ENCODE measurements at regions not wholly inside any gene's neighbourhood (a gene's known extent, or its start where the extent isn't known, plus 50 kb on each side); places are given as distances from the start of the nearest gene placed in this dataset.

DNA sequence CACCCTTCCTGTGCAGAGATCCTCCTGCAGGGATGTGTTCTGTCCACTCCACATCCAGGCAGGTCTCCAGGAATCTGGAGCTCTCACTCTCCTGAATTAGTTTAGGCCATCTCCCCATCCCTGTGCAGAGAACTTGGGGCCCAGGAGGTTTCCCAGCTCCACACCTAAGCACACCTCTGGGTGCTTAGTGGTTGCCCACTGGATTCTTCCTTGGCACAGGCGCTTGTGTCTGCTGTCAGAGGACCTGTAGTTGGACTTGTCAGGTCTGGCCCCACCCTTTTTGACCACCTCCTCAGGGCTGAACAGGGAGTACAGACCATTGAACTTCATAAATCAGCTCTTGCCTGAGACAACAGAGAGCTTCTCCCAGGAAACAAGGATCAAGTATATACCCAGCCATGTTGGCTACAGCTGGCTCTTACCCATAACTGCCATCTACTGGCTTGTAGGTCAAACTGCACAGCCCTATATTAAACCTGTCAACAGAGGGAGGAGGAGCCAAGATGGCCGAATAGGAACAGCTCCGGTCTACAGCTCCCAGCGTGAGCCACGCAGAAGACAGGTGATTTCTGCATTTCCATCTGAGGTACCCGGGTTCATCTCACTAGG lies 275.5 kb downstream of the PPARGC1A start:
- Histone ChIP-seq H3K79me2 (ENCODE audit: low read length) (no peaks in the 10 kb centered on the region), H4K20me1 (ENCODE audit: low read length) (no peaks in the 10 kb centered on the region), H3K9ac (ENCODE audit: low read length) (no peak overlapping the region), H3K4me2 (ENCODE audit: low read length) (no peak overlapping the region), H3K4me3 (ENCODE audit: low read length) (no peak overlapping the region), H3K4me1 (ENCODE audit: insufficient read depth, low read length) (no peaks in the 10 kb centered on the region), H3F3A (ENCODE audit: low read length, unreplicated experiment) (no peaks in the 10 kb centered on the region), H3K9me2 (replicated peaks; ENCODE audit: low read length) (no peaks in the 10 kb centered on the region), H3K27me3 (ENCODE audit: low read length) (no peaks in the 10 kb centered on the region; the same call in 1 of the 2 replicates), H3K27ac (ENCODE audit: low read length) (no peak overlapping the region), H3K9me3 (ENCODE audit: low read length) (no peaks in the 10 kb centered on the region), H2AFZ (ENCODE audit: low read length) (no peak overlapping the region), H3K36me3 (ENCODE audit: low read depth, low read length) (no peaks in the 10 kb centered on the region)
- no TSS peak for BruUV-seq (replicated peaks)
- intact Hi-C loops (cut with micrococcal nuclease), result no loop called here
- ATAC-seq (peak; percentile 24; the same call in 1 of the 2 replicates), DNase-seq (peak; percentile 43)
- ChIA-PET CTCF (no interaction called here), POLR2A (ENCODE audit: unreplicated experiment) (no interaction called here)
- no peak for TF ChIP-seq EZH2phosphoT487 (IDR thresholded peaks at IDR 0.05; ENCODE audit: borderline replicate concordance, low read length)
- no peak for TF ChIP-seq EZH2 (IDR thresholded peaks at IDR 0.05; ENCODE audit: low read length, unreplicated experiment)
- TF ChIP-seq, protein P1, sequence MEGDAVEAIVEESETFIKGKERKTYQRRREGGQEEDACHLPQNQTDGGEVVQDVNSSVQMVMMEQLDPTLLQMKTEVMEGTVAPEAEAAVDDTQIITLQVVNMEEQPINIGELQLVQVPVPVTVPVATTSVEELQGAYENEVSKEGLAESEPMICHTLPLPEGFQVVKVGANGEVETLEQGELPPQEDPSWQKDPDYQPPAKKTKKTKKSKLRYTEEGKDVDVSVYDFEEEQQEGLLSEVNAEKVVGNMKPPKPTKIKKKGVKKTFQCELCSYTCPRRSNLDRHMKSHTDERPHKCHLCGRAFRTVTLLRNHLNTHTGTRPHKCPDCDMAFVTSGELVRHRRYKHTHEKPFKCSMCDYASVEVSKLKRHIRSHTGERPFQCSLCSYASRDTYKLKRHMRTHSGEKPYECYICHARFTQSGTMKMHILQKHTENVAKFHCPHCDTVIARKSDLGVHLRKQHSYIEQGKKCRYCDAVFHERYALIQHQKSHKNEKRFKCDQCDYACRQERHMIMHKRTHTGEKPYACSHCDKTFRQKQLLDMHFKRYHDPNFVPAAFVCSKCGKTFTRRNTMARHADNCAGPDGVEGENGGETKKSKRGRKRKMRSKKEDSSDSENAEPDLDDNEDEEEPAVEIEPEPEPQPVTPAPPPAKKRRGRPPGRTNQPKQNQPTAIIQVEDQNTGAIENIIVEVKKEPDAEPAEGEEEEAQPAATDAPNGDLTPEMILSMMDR (conservative IDR thresholded peaks at IDR 0.05; ENCODE audit: low read depth, low read length), result peak; percentile 36

DNA sequence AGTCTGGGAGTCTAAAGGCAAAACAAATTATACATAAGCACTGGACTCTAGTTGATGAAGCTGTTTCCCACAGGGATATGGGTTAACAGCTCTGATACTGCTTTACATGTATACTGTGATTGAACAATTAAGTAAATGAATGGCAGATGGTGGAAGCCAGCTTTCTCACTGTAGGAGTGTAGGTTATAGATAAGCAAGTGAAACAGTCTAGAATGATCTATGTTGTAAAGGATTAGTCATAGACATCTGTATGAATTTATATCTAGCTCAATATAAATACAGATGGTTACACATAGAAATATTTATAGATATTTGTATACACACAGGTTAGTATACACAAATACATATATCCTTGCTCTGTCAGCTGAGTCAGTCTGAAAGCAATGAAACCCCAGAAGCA lies 276.1 kb downstream of the PPARGC1A start:
- no peak overlapping the region for H3K27ac ChIP-seq (ENCODE audit: low read length)
- no TSS peak for BruUV-seq (replicated peaks)
- H2AFZ ChIP-seq (ENCODE audit: low read length), result no peak overlapping the region
- no peaks in the 10 kb centered on the region for H3K36me3 ChIP-seq (ENCODE audit: low read depth, low read length)
- ChIA-PET CTCF (no interaction called here), POLR2A (ENCODE audit: unreplicated experiment) (no interaction called here)
- DNase-seq (no peak), ATAC-seq (no peak)
- intact Hi-C loops (cut with micrococcal nuclease), result no loop called here
- H3K27me3 ChIP-seq (ENCODE audit: low read length), result no peaks in the 10 kb centered on the region; the same call in 1 of the 2 replicates
- no peak overlapping the region for H3K4me3 ChIP-seq (ENCODE audit: low read length)
- no peaks in the 10 kb centered on the region for H3K79me2 ChIP-seq (ENCODE audit: low read length)
- H3F3A ChIP-seq (ENCODE audit: low read length, unreplicated experiment), result no peaks in the 10 kb centered on the region
- no peak overlapping the region for H3K4me2 ChIP-seq (ENCODE audit: low read length)
- H3K9me3 ChIP-seq (ENCODE audit: low read length), result no peaks in the 10 kb centered on the region
- no peaks in the 10 kb centered on the region for H3K9me2 ChIP-seq (replicated peaks; ENCODE audit: low read length)
- no peaks in the 10 kb centered on the region for H3K4me1 ChIP-seq (ENCODE audit: insufficient read depth, low read length)
- H3K9ac ChIP-seq (ENCODE audit: low read length), result no peak overlapping the region
- no peak for TF ChIP-seq EZH2phosphoT487 (IDR thresholded peaks at IDR 0.05; ENCODE audit: borderline replicate concordance, low read length)
- TF ChIP-seq, protein P1 (conservative IDR thresholded peaks at IDR 0.05; ENCODE audit: low read depth, low read length), result no peak
- TF ChIP-seq EZH2 (IDR thresholded peaks at IDR 0.05; ENCODE audit: low read length, unreplicated experiment), result no peak
- H4K20me1 ChIP-seq (ENCODE audit: low read length), result no peaks in the 10 kb centered on the region

DNA sequence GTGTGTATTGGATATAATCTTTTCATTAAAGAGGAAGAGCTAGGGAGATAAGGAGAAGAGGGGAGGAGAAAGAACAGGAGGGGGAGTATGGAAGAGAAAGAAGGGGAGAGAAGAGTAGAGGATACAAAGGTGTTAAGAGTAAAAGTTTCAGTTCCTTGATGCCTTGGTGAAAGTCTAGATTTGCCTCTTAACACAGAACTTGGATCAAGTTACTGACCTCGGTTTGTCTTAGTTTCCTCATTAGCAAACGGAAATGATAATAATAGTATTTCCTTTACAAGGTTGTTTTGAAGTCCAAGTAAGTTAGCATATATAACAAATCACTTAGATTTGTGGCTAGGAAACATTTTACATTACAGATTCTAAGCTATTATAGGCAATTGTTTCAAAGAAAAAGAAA lies 287.1 kb downstream of the PPARGC1A start:
- intact Hi-C loops (cut with micrococcal nuclease), result no loop called here
- Histone ChIP-seq H3K4me2 (ENCODE audit: low read length) (no peak overlapping the region), H3K27me3 (ENCODE audit: low read length) (peaks cover 8% of the 10 kb centered on the region; the same call in 1 of the 2 replicates), H3K4me1 (ENCODE audit: insufficient read depth, low read length) (no peaks in the 10 kb centered on the region), H3K9ac (ENCODE audit: low read length) (no peak overlapping the region), H3F3A (ENCODE audit: low read length, unreplicated experiment) (no peaks in the 10 kb centered on the region), H3K4me3 (ENCODE audit: low read length) (no peak overlapping the region), H3K9me3 (ENCODE audit: low read length) (no peaks in the 10 kb centered on the region), H3K36me3 (ENCODE audit: low read depth, low read length) (no peaks in the 10 kb centered on the region), H4K20me1 (ENCODE audit: low read length) (no peaks in the 10 kb centered on the region), H3K79me2 (ENCODE audit: low read length) (no peaks in the 10 kb centered on the region), H2AFZ (ENCODE audit: low read length) (no peak overlapping the region), H3K27ac (ENCODE audit: low read length) (no peak overlapping the region), H3K9me2 (replicated peaks; ENCODE audit: low read length) (no peaks in the 10 kb centered on the region)
- CTCF ChIA-PET, result no interaction called here
- no TSS peak for BruUV-seq (replicated peaks)
- TF ChIP-seq, protein P1 (conservative IDR thresholded peaks at IDR 0.05; ENCODE audit: low read depth, low read length), result no peak
- TF ChIP-seq EZH2 (IDR thresholded peaks at IDR 0.05; ENCODE audit: low read length, unreplicated experiment), result no peak
- TF ChIP-seq EZH2phosphoT487 (IDR thresholded peaks at IDR 0.05; ENCODE audit: borderline replicate concordance, low read length), result no peak
- ATAC-seq (no peak), DNase-seq (no peak)
- POLR2A ChIA-PET (ENCODE audit: unreplicated experiment), result no interaction called here

Measured in PC-3 (cell line).